AG09319 (cell line): ENCODE measurements at regions not wholly inside any gene's neighbourhood (a gene's known extent, or its start where the extent isn't known, plus 50 kb on each side); places are given as distances from the start of the nearest gene placed in this dataset.

ENCODE experiments used
- DNase-seq: peaks from one replicate; pipeline ENCODE4 v3.0.0-alpha.2; 2010; ENCODE audit warnings: low read depth; ENCODE audit errors: extremely low read depth
- TF ChIP-seq, protein P1 (sequence below): IDR thresholded peaks from 2 replicates; pipeline ENCODE4 v1.5.1; 2011; ENCODE audit warnings: low read depth, mild to moderate bottlenecking, inconsistent platforms, low read length, moderate library complexity

DNA sequence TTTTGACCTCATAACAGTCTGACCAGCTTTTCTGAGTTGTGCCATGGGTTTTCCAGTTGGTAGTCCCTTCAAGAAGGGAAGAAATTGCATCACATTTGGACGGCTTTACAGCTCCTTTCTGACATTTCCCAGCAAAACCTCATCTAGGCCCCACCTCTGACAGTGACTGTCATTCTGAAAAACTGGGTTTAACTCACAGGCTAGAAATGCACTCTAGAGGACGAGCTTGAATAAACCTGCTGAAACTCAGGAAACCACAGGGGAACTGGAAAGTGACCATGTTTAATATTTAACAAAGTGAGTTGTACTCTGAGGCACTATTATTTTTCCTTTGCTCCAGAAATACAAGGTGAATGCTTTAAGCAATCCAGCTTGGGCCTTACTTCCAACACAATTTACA is 434.3 kb upstream of the RASGEF1B start:
- no peak for DNase-seq
- TF ChIP-seq, protein P1, sequence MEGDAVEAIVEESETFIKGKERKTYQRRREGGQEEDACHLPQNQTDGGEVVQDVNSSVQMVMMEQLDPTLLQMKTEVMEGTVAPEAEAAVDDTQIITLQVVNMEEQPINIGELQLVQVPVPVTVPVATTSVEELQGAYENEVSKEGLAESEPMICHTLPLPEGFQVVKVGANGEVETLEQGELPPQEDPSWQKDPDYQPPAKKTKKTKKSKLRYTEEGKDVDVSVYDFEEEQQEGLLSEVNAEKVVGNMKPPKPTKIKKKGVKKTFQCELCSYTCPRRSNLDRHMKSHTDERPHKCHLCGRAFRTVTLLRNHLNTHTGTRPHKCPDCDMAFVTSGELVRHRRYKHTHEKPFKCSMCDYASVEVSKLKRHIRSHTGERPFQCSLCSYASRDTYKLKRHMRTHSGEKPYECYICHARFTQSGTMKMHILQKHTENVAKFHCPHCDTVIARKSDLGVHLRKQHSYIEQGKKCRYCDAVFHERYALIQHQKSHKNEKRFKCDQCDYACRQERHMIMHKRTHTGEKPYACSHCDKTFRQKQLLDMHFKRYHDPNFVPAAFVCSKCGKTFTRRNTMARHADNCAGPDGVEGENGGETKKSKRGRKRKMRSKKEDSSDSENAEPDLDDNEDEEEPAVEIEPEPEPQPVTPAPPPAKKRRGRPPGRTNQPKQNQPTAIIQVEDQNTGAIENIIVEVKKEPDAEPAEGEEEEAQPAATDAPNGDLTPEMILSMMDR, result no peak

DNA sequence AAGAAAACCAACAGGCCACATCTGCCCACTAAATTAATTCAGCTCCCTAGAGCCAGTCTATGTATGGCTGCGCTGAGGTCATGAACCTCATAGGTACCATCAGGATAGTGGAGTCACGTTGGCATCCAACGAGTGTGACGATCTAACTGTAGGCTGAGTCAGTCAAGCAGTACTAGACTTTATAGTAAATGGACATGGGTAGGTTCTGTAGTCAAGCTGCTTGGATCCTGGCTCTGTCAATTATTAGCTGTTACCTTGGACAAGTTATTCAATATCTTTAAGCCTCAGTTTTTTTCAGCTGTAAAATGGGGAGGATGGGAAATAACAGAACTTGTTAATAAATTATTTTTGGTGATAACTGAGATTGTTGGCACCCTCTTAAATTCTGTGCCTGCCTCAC is 432.4 kb upstream of the RASGEF1B start:
- DNase-seq, result no peak
- TF ChIP-seq, protein P1, result no peak

DNA sequence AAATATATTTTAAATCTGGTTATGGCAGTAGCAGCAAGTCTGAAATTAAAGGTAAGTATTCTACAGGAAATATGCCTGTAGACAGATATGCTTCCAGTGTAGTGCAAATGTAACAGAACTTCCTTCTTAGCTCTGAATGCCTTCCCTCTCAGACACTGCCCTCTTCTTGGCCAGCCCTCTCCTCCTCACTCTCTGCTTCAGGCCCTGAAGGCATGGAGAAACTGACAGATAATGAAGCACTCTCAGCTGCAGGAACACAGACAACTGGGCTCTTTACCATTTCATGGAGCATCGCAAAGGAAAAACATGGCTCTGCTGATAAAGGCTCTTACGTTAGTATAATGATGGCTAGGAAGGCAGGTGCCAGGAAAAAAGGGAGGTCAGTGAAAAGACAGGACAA is 431.5 kb upstream of the RASGEF1B start:
- DNase-seq, result no peak
- TF ChIP-seq, protein P1, result no peak

DNA sequence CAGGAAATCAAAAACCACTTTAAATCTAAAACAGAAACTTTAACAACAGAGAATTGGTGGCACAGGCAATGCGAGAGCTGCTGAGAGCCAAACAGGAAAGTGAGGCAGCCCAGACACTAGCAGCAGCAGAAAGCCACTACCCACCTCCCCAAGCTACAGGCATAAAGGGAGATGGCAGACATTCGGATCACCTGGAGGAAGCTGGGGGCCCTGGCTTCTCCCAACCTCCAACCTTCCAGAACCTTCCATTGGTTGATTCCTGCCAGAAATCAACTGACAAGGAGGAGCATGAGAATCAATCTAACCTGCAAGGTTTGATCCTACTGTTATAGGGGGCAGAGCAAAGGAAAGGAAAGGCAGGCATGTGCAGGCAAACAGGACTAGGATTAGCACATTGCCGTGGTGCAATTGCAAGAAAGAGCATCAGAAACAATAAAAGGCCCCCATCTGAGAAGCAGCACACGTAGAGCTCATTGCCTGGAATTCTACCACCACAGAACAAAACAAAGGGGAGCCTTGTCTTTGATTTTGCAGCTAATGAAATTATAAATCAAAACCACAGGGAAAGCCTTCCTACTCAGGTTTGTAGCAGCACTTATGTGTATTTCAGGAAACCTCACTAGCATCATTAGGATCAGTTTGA is 427.3 kb upstream of the RASGEF1B start:
- TF ChIP-seq, protein P1, result no peak
- no peak for DNase-seq

DNA sequence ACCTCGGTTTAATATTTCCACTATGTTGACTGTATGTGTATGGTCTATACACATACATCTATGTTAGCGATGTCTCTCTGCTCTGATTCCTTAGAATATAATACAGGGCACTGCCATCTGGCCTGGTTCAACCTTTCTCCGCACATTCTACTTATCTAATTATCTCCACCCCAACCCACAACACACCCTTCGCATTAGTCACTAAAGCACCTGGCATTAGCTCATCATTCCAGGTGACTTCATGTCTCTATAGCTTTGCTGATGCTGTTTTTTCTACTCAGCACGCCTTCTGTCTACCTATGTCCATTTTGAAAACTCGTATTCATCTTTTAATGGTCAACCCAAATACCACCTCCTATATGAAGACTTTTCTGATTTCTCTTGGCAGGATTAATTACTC is 425.2 kb upstream of the RASGEF1B start:
- TF ChIP-seq, protein P1, result no peak
- no peak for DNase-seq

DNA sequence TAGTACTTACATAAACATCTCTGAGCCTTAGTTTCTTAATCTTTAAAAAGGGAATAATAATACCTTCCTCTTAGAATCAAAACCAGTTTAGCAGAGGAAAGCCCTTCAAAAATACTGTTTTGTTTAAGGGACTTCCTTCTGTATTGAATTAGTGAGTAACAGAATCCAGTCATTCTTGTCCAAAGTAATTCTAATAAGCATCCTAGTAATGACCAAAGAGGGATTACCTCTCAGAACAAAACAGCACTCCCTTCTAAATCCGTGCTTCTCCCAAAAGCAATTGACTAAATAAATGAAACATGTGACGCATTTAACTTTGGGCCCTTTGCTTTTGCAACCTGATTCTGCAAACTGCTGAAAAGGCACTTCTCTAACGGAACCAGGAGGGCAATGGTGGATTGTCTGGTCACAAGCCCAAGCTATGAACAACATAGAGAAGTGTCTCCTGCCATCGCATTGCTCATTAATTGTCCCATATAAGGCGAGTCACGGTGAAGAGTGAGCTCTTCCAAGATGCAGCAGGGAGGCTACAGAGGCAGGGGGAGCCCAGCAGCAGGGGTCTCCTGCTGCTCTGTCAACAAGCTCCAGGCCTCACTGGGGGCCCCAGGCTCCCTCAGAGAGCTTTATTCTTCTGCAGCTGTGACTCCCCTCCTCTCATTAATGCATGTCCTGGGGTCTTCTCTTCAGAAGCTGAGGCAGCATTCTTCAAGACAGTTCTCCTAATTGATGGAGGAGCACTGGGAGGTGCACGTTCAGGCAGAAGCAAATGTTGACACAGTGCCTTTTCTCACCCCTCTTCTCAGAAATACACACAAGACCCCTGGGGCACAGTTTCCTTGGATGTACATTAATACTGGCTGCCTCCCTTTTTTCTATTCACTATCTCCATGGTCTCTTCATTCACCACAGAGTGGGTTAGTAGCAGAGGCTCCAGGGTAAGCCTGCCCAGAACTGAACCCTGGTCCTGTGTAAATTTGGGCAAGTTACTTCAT is 419.6 kb upstream of the RASGEF1B start:
- no peak for DNase-seq
- TF ChIP-seq, protein P1, result no peak

DNA sequence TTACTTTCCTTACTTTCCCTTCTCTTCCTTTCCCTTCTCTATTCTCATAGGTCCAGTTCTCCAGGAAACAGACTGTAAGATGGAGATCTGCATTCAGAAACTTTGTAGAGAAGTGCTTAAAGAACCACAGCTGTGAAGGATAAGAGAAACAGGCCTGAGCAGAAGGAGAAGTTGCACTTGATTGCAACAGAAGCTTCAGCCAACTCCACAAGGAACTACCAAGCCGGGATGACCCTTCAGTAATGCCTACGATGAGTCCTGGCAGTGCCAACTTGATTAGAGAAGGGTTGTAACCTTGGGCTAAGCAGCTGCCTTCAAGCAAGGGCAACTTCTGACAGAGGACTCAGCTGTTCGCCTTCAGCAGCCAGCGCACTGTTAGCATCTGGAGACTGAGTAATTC is 413.3 kb upstream of the RASGEF1B start:
- TF ChIP-seq, protein P1, result no peak

More for the DNA sequence above, 413.3 kb upstream of the RASGEF1B start:
- DNase-seq, result no peak
